NCI-H460 (cell line): ENCODE measurements at regions not wholly inside any gene's neighbourhood (a gene's known extent, or its start where the extent isn't known, plus 50 kb on each side); places are given as distances from the start of the nearest gene placed in this dataset.
"Not testable (repeated sequence)": the region's sequence is repeated elsewhere in the genome, so short reads cannot be mapped to it uniquely, and the experiment has no call there.

Experiments
- DNase-seq: peaks from one replicate; pipeline ENCODE4 v3.0.0-alpha.2; 2016; ENCODE audit warnings: low read depth; ENCODE audit errors: extremely low read depth

GRCh38 chr11:64428693-64429092 is 69.7 kb downstream of the RPS6KA4 start:
- no peak for DNase-seq

DNA sequence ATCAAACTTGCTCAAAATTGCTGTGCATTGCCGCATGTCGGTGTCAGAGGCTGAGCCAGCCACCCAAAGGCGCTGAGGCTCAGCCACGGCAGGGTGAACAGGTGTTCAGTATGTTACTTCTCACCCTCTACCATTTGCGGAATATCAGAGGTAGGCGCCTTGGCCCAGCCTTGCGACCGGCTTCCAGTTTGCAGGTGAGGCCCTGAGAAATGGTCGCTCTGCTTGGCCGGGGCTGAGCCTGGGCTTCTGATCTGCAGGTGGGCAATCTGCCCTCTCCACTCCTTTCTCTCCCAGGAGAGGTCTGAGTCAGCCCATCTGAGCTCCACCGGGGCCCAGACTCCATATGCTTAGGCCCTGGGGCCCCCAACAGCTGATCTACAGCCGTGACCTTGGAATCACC is 71.0 kb downstream of the RPS6KA4 start:
- DNase-seq = no peak

- DNase-seq = no peak
Observed at GRCh38 chr11:64430645-64431044, 71.7 kb downstream of the RPS6KA4 start.

DNA sequence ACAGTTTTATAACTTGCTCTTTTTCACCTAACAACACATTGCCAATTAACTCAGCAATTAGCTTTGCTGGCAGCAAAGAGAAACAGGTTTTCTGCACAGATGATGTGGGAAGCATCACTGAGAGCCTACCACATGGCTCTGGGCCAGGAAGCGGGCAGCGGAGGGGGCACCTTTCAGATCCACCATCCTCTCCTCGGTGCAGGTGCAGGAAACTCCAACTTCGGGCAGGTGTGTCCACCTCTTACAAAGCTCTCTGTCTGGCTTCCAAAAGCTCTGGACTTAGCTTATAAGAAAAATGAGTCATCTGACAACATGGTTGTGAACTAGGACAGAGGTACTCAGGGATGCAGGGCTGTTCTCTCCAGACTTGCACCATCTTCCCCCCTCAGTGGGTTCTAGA is 77.0 kb downstream of the RPS6KA4 start:
- DNase-seq = no peak

- no peak for DNase-seq
Observed at GRCh38 chr11:64437426-64437825, 78.5 kb downstream of the RPS6KA4 start.

DNA sequence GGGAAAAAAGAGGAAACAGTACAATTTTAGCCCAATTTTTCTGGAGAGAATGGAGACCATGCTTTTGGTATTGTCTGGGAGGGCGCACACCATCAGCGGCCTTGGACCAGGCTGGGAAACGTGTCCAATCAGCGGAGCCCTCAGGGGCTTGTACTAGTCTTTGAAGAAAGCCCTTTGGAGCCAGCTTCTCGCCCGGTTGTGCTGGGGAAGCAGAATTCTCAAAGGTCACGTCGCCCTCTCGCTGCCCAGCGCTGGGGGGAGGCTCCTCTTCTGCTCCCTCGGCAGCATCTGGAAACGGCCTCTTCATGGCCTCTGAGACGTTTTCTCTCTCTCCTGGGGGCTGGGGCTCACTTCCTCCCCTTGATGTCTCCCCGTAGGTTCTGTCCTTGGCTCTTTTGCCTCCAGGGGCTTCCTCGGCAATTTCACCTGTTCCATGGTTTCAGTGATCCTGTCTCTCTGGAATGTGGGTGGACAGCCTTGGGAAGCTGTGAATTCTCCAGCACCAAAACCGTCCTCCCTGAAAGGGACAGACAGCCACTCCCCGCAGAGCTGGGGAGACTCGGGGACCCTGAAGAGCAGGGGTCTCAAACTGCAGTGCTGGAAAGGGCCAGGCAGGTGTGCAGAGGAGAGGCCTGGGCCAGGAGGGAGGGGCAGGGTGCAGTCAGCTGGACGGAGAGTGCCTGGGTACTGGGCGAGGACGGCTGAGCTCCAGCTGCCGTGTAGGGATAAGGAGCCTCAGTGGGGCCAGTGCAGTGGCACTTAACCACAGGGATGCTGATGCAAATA is 80.2 kb downstream of the RPS6KA4 start:
- DNase-seq = no peak

DNA sequence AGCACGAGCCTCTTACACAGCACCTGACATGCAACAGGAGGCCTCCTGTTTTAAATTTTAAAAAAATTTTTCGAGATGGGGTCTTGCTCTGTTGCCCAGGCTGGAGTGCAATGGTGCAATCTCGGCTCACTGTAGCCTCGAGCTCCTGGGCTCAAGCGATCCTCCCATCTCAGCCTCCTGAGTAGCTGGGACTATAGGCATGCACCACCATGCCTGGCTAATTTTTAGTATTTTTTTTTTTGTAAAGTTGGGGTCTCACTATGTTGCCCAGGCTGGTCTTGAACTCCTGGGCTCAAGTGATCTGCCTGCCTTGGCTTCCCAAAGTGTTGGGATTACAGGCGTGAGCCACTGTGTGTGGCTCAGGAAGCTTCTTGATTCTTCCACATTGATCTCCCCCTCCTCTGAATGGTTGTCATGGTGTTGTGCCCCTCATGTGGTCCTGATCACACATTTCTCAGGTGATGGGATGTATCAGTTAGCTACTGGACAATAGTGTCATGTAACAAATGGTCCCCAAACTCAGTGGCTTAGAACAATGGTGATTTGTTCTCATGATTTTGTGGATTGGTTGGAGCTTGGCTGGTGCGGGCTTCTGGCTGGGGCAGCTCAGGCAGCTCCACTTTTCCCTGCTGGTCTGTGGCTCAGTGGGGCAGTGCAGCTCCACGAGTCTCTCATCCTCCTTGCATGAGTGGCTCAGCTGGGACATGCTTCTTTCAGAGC is 81.0 kb downstream of the RPS6KA4 start:
- DNase-seq = not testable (repeated sequence)

DNA sequence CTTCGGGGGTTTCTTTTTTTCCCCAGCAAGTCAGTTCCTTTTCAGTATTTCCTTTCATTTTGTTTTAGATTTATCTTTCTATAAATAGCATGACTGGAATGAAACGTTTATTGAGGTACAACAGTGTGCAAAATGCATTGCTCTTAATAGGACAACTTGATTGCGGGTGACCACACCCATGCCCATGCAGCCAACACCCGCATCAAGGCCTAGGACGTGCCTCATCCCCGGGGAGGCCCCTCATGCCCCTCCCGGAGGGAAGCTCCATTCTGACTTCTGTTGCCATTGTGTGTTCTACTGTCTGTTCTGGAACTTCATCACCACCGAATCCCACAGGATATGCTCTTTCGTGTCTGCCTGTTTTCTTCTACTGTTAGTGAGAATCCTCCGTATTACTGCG is 82.2 kb downstream of the RPS6KA4 start:
- DNase-seq = no peak

DNA sequence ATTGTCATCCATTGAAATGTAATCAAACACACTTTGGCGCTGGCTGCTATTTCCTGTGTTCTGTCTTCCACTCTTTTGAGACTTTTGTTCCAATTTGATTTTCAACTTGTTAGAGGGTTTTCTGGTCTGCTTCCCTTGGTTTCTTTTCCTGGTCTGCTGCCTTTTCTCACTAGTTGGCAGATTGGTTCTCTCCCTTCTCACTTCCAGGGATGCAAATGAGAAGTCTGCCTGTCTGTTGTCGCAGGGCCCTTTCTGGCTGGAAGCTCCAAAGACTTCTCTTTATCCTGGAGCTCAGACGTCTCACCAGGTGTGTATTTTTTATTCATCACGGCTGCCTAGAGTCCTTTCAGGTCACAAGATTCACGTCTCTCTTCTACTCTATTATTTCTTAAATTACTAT is 84.0 kb downstream of the RPS6KA4 start:
- DNase-seq = no peak

GRCh38 chr11:64444838-64445441 is 86.0 kb downstream of the RPS6KA4 start:
- no peak for DNase-seq

DNA sequence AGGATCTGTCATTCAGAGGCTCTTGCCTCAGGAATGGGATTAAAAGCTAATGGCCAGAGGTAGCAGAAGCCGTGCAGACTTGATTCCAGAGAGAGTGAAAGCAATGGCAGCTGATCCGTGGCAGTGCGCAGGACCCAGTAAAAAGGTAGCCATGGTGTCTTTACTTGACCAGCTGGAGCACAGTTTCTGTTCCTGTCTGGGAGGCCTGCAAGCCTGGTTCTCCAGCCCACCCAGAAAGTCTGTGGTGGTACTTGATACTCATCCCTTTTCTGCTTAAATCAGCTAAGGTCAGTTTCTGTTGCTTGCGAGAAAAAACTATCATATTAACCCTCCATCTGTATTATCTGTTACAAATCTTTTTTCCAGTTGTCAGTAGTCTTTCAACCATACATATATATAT is 86.7 kb downstream of the RPS6KA4 start:
- DNase-seq = no peak

DNA sequence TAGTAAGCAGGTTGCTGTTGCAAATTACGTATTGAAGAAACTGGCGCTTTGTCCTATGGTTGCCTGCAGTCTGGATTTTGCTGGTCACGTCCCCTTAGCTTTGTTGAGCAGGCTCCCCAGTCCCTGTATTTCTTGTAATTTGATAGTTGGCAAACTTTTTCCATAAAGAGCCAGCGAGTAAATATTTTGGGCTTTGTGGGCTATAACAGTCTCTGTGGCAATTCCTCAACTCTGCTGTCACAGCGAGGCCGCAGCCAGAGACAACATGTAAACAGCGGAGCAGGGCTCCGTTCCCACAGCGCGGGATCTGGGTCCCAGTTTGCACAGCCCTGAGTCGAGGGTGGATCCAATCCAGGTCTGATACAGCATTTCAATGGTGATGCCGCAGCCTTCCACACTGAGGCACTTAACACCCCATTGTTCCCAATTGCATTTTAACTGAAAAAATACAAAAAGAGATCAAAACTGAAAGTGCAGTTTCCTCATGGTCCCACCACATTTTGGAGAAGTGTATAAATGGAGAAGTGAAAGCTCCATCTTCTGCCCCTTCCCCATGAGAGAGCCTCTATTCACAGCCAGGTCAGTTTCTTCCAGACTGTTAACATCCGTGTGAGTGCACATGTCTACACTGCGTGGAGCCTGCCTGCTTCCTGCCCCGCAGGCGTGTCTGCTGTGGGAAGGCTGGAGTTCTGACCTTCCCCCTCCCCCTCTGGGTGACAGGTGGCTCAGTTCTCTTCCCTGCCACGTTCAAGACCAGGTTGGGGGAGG is 89.1 kb downstream of the RPS6KA4 start:
- DNase-seq = no peak

GRCh38 chr11:64448599-64449380 is 89.8 kb downstream of the RPS6KA4 start:
- DNase-seq = peak; percentile 65

DNA sequence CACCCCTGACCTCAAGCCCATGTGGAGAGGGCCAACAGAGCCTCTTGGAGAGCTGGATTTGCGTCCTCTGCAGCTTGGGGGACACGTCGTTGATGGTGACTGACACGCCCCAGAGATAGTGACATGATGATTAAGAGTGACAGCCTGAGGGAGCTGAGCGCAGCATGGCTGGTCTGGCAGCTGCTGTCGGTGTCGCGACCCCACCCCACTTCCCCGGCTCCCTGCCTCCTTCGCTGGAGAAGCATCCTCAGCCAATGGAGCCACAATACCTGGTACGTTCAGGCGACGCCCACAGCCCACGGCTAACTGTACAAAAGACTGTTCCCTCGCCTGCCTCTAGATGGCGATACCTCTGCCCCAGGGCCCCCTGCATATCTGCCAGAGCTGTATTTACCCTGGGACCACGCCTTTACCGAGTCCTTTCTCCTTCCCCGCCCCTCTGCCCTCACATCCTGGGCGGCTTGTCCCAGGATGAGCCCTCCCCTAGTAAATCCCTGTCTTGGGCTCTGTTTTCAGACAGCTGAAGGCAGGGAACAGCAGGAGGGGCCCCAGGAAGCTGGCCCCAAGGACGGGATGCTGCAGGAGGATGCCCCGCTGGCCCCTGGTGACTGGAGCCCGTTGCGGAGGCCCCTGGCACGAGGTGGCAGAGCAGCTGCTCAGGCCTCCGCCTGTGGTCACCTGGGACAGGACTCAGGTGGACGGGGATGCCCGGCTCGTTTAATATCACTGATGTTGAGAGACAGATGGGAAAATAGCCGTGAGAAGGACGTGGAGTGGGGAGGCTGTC is 90.6 kb downstream of the RPS6KA4 start:
- peak; percentile 49 for DNase-seq

- no peak for DNase-seq
Observed at GRCh38 chr11:64450168-64450560, 91.2 kb downstream of the RPS6KA4 start.

- DNase-seq = no peak
Observed at GRCh38 chr11:64451856-64452255, 92.9 kb downstream of the RPS6KA4 start.

DNA sequence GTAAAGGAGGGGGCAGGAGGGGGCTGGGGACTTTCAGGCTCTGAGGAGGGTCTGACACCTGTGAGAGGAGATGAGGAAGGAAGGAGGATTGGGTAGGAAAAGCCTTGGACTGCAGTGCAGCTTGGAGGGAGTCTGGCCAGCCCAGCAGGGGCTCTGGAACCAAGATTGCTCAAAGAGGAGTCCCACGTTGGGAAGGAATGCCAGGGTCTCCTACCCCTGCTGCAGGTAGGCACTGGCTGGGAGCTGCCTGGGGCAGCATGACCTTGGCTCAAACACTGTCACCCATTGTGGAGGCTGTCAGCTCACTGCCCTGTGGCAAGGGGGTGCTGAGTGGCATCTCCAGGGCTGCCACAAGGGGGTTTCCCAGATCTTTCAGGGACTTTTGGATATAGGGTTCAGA is 94.5 kb downstream of the RPS6KA4 start:
- DNase-seq = no peak

GRCh38 chr11:64455456-64456261 is 96.7 kb downstream of the RPS6KA4 start:
- DNase-seq = no peak
